Uterus (tissue), 3 donors: ENCODE measurements at regions not wholly inside any gene's neighbourhood (a gene's known extent, or its start where the extent isn't known, plus 50 kb on each side); places are given as distances from the start of the nearest gene placed in this dataset.

Experiments used
- DNase-seq, 2 donors: peaks; one replicate each; pipeline ENCODE4 v3.0.0-alpha.2; 2019 to 2020
- H3K27ac ChIP-seq, 2 donors: fragments of 200-600 bp; sonication (generic); 1 replicate in 1 of 2; 2 replicates in 1 of 2; pipeline ENCODE4 v1.5.1; 2016 to 2018
- H3K27me3 ChIP-seq, 2 donors: fragments of 200-600 bp; sonication (generic); one replicate each; pipeline ENCODE4 v1.5.1; 2018 to 2019; ENCODE audit warnings: control low read depth in 1 of 2
- H3K36me3 ChIP-seq, 2 donors: fragments of 200-600 bp; sonication (generic); one replicate each; pipeline ENCODE4 v1.5.1; 2019; ENCODE audit warnings: control low read depth in 1 of 2
- H3K4me1 ChIP-seq, 2 donors: fragments of 200-600 bp; sonication (generic); one replicate each; pipeline ENCODE4 v1.5.1; 2018 to 2019; ENCODE audit warnings: control low read depth in 1 of 2
- H3K4me3 ChIP-seq, 2 donors: fragments of 200-600 bp; sonication (generic); 1 replicate in 1 of 2; 2 replicates in 1 of 2; pipeline ENCODE4 v1.5.1; 2018 to 2019; ENCODE audit warnings: mild to moderate bottlenecking in 1 of 2
- H3K9me3 ChIP-seq, 2 donors: fragments of 200-600 bp; sonication (generic); one replicate each; pipeline ENCODE4 v1.5.1; 2019; ENCODE audit warnings: control low read depth in 1 of 2
- POLR2A ChIP-seq, 2 donors: fragments of 450-650 bp; IDR thresholded peaks; one replicate each; pipeline ENCODE4 v1.6.1; 2016; ENCODE audit warnings: antibody characterized with exemption in 2 of 2, mild to moderate bottlenecking in 1 of 2, moderate library complexity in 1 of 2
- intact Hi-C: fragments of 100-400 bp; cut with DNase I; formaldehyde crosslinking; loops from one replicate; pipeline ENCODE4 v1.15.1; 2023; ENCODE audit warnings: low total_unique reads
- TF ChIP-seq, protein P1 (sequence below), 4 experiments: fragments of 200-600 bp in 2 of 4; fragments of 450-650 bp in 2 of 4; sonication (generic) in 2 of 4; IDR thresholded peaks; one replicate each; pipeline ENCODE4 v1.5.1; 2016 to 2019; ENCODE audit warnings: antibody characterized with exemption in 4 of 4, mild to moderate bottlenecking in 2 of 4, moderate library complexity in 1 of 4
- donor health status: DM: yes; HTN: yes; CAD: no.

DNA sequence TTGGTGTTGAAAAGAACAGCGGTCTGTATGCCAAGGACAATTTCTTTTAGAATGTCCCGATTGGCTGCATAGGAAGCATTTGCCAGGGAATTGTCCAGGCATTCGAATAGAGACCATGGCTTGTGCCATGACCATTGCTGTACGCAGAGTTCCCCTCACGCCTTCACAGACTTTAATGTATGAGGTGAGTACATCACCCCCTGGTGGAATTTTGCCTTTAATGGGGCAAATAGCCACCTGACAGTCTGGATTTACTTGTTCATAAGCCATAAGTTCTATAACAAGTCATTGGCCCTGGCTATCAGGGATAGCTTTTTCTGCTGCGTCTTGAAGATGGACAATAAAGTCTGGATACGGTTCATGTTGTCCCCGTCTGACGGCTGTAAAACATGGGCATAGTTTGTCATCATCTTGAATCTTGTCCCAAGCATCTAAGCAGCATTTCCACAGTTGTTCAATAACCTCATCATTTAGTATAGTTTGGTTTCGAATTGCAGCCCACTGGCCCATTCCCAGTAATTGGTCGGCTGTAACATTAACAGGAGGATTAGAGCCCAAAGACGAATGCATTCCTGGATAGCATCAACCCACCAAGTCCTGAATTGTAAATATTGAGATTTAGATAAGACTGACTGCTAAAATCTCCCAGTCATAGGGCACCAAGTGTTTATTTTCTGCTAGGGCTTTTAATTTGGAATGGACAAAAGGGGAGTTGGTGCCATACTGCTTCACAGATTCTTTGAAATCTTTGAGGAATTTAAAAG lies 67.7 kb upstream of the ARL4D start:
- Histone ChIP-seq H3K27ac (no peak overlapping the region), H3K9me3 (no peaks in the 10 kb centered on the region), H3K4me1 (no peaks in the 10 kb centered on the region), H3K27me3 (no peaks in the 10 kb centered on the region), H3K4me3 (no peak overlapping the region), H3K36me3 (no peaks in the 10 kb centered on the region)
- intact Hi-C loops = no loop called here
- DNase-seq = no peak
- TF ChIP-seq, protein P1, sequence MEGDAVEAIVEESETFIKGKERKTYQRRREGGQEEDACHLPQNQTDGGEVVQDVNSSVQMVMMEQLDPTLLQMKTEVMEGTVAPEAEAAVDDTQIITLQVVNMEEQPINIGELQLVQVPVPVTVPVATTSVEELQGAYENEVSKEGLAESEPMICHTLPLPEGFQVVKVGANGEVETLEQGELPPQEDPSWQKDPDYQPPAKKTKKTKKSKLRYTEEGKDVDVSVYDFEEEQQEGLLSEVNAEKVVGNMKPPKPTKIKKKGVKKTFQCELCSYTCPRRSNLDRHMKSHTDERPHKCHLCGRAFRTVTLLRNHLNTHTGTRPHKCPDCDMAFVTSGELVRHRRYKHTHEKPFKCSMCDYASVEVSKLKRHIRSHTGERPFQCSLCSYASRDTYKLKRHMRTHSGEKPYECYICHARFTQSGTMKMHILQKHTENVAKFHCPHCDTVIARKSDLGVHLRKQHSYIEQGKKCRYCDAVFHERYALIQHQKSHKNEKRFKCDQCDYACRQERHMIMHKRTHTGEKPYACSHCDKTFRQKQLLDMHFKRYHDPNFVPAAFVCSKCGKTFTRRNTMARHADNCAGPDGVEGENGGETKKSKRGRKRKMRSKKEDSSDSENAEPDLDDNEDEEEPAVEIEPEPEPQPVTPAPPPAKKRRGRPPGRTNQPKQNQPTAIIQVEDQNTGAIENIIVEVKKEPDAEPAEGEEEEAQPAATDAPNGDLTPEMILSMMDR (IDR thresholded peaks at IDR 0.05) = no peak
- TF ChIP-seq POLR2A (IDR thresholded peaks at IDR 0.05) = no peak

DNA sequence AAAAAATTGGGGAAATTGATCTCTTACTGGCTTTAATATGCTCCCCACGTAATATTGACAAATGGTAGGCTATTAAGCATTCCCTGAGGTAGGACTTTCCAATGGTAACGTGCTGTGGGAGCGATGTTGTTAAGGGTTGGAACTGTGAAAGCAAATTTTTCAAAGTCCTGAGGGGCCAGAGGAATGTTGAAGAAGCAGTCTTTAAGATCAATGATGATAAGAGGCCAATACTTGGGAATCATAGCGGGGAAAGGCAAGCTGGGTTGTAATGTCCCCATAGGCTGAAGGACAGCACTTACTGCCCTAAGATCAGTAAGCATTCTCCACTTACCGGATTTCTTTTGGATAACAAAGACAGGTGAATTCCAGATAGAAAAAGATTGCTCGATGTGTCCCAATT lies 69.6 kb upstream of the ARL4D start:
- Histone ChIP-seq H3K27me3 (no peaks in the 10 kb centered on the region), H3K36me3 (no peaks in the 10 kb centered on the region), H3K4me1 (no peaks in the 10 kb centered on the region), H3K9me3 (no peaks in the 10 kb centered on the region), H3K27ac (no peak overlapping the region), H3K4me3 (no peak overlapping the region)
- intact Hi-C loops = no loop called here
- TF ChIP-seq POLR2A (IDR thresholded peaks at IDR 0.05) = no peak
- TF ChIP-seq, protein P1 (IDR thresholded peaks at IDR 0.05) = no peak
- DNase-seq = no peak

DNA sequence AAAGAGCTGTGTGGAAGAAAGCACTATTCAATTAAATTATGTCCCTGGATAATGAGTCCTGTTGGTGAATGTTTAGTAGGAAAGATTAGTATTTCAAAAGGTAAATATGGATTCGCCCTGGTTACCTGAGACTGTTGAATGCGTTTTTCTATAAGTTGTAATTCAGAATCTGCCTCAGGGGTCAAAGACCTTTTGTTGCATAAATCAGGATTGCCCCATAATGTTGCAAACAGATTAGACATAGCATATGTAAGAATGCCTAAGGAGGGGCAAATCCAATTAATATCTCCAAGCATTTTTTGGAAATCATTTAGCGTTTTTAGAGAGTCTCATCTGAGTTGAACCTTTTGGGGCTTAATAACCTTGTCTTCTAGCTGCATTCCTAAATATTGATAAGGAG lies 70.1 kb upstream of the ARL4D start:
- H3K9me3 ChIP-seq = no peaks in the 10 kb centered on the region
- H3K4me1 ChIP-seq = no peaks in the 10 kb centered on the region
- intact Hi-C loops = no loop called here
- no peak overlapping the region for H3K4me3 ChIP-seq
- H3K27me3 ChIP-seq = no peaks in the 10 kb centered on the region
- H3K36me3 ChIP-seq = no peaks in the 10 kb centered on the region
- TF ChIP-seq, protein P1 (IDR thresholded peaks at IDR 0.05) = no peak
- no peak for TF ChIP-seq POLR2A (IDR thresholded peaks at IDR 0.05)
- DNase-seq = no peak
- no peak overlapping the region for H3K27ac ChIP-seq

DNA sequence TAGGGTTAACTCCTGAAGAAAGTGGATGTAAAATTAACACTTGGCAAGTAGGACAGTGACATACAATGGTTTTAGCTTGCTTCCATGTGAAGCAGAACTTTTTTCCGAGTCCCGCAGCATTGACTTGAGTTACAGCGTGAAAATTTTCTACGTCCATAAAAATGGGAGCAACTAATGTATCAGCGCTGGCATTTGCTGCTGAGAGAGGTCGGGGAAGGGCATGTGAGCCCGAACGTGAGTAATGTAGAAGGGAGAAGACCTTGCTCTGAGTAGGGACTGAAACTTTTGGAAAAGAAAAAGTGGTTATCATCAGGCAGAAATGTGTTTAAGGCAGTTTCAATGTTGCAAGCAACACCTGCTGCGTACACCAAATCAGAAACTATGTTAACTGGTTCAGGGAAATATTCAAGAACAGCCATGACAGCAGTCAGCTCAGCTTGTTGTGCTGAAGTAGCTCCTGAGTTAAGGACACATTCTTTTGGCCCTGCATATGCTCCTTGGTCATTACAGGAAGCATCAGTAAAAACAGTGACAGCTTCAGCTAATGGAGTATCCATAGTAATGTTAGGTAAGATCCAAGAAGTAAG lies 70.9 kb upstream of the ARL4D start:
- TF ChIP-seq, protein P1 (IDR thresholded peaks at IDR 0.05) = no peak
- no peak for TF ChIP-seq POLR2A (IDR thresholded peaks at IDR 0.05)
- Histone ChIP-seq H3K9me3 (no peaks in the 10 kb centered on the region), H3K27me3 (no peaks in the 10 kb centered on the region), H3K27ac (no peak overlapping the region), H3K36me3 (no peaks in the 10 kb centered on the region), H3K4me1 (no peaks in the 10 kb centered on the region), H3K4me3 (no peak overlapping the region)
- intact Hi-C loops = no loop called here
- no peak for DNase-seq

DNA sequence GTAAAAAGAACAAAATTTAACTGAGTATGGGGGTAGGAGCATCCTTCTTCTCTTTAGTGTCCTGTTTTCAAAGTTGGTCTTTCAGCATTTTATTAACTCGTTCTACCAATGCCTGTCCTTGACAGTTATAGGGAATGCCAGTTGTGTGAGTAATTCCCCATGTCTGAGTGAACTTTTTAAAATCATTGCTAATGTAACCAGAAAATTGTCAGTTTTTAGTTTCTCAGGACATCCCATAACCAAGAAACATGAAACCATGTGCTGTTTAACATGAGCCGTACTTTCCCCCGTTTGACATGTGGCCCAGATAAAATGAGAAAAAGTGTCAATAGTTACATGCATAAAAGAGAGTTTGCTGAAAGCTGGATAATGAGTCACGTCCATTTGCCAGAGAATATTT lies 71.4 kb upstream of the ARL4D start:
- H3K4me1 ChIP-seq = no peaks in the 10 kb centered on the region
- H3K27me3 ChIP-seq = no peaks in the 10 kb centered on the region
- no peaks in the 10 kb centered on the region for H3K9me3 ChIP-seq
- no peak overlapping the region for H3K4me3 ChIP-seq
- no peak for DNase-seq
- H3K27ac ChIP-seq = no peak overlapping the region
- intact Hi-C loops = no loop called here
- TF ChIP-seq POLR2A (IDR thresholded peaks at IDR 0.05) = no peak
- TF ChIP-seq, protein P1 (IDR thresholded peaks at IDR 0.05) = no peak
- no peaks in the 10 kb centered on the region for H3K36me3 ChIP-seq
